ENCODE measurements at regions not wholly inside any gene's neighbourhood (a gene's known extent, or its start where the extent isn't known, plus 50 kb on each side); places are given as distances from the start of the nearest gene placed in this dataset.

GRCh38 chr10:3008518-3009195 lies 58.7 kb upstream of the PFKP start:
- TF ChIP-seq CTCF (IDR thresholded peaks at IDR 0.05) (no peak), EZH2 (IDR thresholded peaks at IDR 0.05) (no peak)
